Vagina (tissue), 2 donors: ENCODE measurements at regions not wholly inside any gene's neighbourhood (a gene's known extent, or its start where the extent isn't known, plus 50 kb on each side); places are given as distances from the start of the nearest gene placed in this dataset.
"Not testable (repeated sequence)": the region's sequence is repeated elsewhere in the genome, so short reads cannot be mapped to it uniquely, and the experiment has no call there.

Experiments used
- DNase-seq, 2 donors: peaks; one replicate each; pipeline ENCODE4 v3.0.0-alpha.2; 2017; ENCODE audit errors: extremely low spot score in 2 of 2
- H3K27ac ChIP-seq: fragments of 200-600 bp; sonication (generic); one replicate; pipeline ENCODE4 v1.5.1; 2019
- H3K27me3 ChIP-seq: fragments of 200-600 bp; sonication (generic); one replicate; pipeline ENCODE4 v1.5.1; 2019
- H3K36me3 ChIP-seq, 2 donors: fragments of 200-600 bp; sonication (generic); one replicate each; pipeline ENCODE4 v1.5.1; 2017 to 2019
- H3K4me1 ChIP-seq: fragments of 200-600 bp; sonication (generic); one replicate; pipeline ENCODE4 v1.5.1; 2019
- H3K4me3 ChIP-seq, 2 donors: fragments of 200-600 bp; sonication (generic); 1 replicate in 1 of 2; 2 replicates in 1 of 2; pipeline ENCODE4 v1.5.1; 2016 to 2019
- H3K9me3 ChIP-seq: fragments of 200-600 bp; sonication (generic); one replicate; pipeline ENCODE4 v1.5.1; 2019
- POLR2A ChIP-seq, 2 donors: fragments of 450-650 bp; IDR thresholded peaks; one replicate each; pipeline ENCODE4 v1.6.1; 2017; ENCODE audit warnings: antibody characterized with exemption in 2 of 2, mild to moderate bottlenecking in 2 of 2, moderate library complexity in 2 of 2
- POLR2AphosphoS5 ChIP-seq, 2 donors: sonication (generic); formaldehyde crosslinking; IDR thresholded peaks; one replicate each; pipeline ENCODE4 v1.9.0; 2017; ENCODE audit warnings: antibody characterized with exemption in 2 of 2, mild to moderate bottlenecking in 2 of 2, low read depth in 1 of 2; ENCODE audit not compliant: insufficient read depth in 1 of 2
- intact Hi-C: fragments of 100-400 bp; cut with DNase I; formaldehyde crosslinking; loops from one replicate; pipeline ENCODE4 v1.15.1; 2023
- TF ChIP-seq, protein P1 (sequence below), 3 experiments: fragments of 450-650 bp in 2 of 3; fragments of 200-600 bp in 1 of 3; sonication (generic) in 1 of 3; IDR thresholded peaks; one replicate each; pipeline ENCODE4 v1.5.1; 2017 to 2019; ENCODE audit warnings: antibody characterized with exemption in 3 of 3, mild to moderate bottlenecking in 2 of 3, moderate library complexity in 2 of 3

DNA sequence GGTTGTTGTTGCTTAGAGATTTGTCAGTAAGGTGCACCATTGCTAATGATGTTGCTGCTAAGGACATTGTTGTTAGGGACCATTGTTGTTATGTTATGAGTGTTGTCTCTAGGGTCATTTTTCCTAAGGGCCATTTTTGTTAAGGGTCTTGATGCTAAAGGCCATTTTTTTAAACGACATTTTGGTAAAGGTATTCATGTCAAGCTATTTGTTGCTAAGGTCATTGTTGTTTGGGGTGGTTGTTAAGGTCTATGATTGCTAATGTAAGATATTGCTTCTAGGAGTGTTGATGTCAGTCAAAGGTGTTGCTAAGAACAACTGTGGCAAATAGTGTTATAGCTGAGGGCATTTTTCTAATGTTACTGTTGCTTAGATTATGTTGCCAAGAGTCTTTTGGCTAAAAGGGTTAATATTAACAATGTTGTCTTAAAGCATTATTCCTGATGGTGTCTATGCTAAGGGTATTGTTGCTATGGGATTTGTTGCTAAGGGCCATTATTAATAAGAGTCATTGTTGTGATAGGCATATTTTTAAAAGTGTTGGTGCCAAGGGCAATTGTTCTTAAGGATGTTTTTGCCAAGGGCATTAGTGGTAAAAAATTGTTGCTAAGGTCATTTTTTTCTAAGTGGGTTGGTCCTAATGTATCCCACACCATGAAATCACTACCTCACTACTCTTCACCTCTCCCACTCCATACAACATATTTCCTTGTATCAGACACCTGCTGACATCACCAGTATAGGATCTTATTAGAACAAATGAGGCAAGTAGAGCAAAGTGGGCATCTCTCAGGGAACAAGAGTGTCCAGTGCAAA lies 56.2 kb downstream of the SPATA31A6 start:
- H3K9me3 ChIP-seq, H3K27ac ChIP-seq, H3K27me3 ChIP-seq, intact Hi-C loops, H3K4me1 ChIP-seq, H3K4me3 ChIP-seq, H3K36me3 ChIP-seq, DNase-seq: not testable (repeated sequence)

DNA sequence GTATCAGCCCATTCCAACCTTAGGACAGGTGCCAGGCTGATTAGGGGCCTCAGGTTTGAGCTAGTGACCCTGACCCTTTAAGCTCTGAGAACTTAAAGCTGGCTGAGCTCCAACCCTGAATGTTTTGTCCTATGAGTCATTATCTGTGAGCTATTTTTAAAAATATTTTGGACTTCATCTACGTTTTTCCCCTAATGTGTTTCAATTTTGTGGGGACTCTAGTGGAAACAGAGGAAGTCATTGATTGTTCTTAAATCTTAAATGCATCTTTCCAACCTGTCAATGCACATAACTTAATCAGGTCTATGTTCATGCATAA lies 56.8 kb downstream of the SPATA31A6 start:
- H3K27me3 ChIP-seq, H3K4me1 ChIP-seq, H3K27ac ChIP-seq, intact Hi-C loops, H3K4me3 ChIP-seq, H3K36me3 ChIP-seq, H3K9me3 ChIP-seq, DNase-seq: not testable (repeated sequence)

DNA sequence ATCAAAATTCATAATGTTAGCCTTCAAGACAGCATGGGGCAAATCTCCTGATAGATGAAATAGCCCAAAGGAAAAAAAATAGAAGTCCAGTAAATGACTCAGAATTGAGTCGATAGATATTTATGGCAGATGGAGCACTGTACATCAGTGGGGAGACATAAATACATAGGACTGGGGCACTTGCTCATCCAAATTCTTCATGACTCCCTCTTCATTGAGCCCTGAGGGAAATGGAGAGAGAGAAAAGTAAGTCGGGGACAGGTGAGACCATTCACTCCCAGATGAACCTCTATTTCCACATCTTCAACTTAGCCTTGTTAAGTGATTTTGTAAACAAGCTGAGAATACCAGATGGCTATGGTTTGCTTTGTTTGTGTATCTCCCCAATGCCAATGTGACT lies 59.8 kb downstream of the SPATA31A6 start:
- H3K4me1 ChIP-seq, H3K27ac ChIP-seq, H3K4me3 ChIP-seq, intact Hi-C loops, H3K36me3 ChIP-seq, H3K9me3 ChIP-seq, H3K27me3 ChIP-seq, DNase-seq: not testable (repeated sequence)

DNA sequence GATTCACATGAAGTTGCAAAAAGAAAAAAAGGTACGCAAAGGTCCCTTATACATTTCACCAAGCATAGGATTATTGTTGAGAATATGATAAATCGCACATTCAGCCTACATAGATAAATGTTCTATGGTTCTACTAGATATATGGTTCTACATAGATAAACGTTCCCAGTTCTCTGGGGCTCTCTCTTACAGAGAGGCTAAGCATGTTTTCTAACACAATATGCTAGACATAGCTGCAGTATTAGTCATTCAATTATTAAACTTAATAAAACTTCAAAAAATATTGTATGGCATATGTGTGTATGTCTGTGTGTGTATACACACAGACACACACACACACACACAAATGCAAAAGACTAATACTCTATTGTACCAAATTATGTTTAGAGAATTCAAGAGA lies 60.4 kb downstream of the SPATA31A6 start:
- H3K27me3 ChIP-seq, H3K27ac ChIP-seq, H3K9me3 ChIP-seq, H3K4me3 ChIP-seq, intact Hi-C loops, H3K36me3 ChIP-seq, H3K4me1 ChIP-seq, DNase-seq: not testable (repeated sequence)

DNA sequence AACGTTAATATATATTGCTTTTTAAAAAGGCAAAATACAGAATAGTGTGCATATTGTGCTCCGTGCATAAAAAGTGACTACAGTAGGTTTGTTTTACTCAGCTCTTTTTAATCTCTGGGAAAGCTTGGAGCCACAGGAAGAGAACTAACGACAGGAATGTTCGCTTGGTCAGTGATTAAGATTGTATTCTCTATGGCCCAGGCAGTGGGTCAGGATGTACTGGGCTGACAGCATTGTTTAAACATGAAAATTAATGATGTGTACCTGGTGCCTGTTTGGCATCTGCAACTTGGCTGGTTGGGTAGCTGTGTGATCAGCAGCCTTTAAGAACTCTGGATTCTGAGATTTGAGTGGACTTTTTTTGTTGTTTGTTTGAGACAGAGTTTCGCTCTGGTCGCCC lies 85.3 kb downstream of the SPATA31A6 start:
- H3K4me1 ChIP-seq, H3K27me3 ChIP-seq, DNase-seq, H3K27ac ChIP-seq, H3K9me3 ChIP-seq, H3K36me3 ChIP-seq, intact Hi-C loops, H3K4me3 ChIP-seq: not testable (repeated sequence)

DNA sequence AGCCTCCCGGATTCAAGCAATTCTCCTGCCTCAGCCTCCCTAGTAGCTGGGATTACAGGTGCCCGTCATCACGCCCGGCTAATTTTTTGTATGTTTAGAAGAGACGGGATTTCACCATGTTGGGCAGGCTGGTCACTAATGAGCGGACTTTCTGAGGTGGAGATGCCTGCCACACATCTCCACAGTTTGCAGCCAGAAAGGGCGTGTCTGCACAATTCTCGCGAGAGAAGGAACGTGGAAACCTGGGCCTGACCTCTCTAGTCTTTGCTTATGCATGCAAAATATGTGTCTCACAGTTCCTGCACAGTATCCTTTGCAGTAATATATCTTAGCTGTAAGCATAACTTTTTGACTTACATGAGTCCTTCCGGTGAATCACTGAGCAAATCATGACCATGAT lies 85.7 kb downstream of the SPATA31A6 start:
- H3K27ac ChIP-seq, H3K4me3 ChIP-seq, H3K9me3 ChIP-seq, H3K36me3 ChIP-seq, DNase-seq, H3K27me3 ChIP-seq, intact Hi-C loops, H3K4me1 ChIP-seq: not testable (repeated sequence)

DNA sequence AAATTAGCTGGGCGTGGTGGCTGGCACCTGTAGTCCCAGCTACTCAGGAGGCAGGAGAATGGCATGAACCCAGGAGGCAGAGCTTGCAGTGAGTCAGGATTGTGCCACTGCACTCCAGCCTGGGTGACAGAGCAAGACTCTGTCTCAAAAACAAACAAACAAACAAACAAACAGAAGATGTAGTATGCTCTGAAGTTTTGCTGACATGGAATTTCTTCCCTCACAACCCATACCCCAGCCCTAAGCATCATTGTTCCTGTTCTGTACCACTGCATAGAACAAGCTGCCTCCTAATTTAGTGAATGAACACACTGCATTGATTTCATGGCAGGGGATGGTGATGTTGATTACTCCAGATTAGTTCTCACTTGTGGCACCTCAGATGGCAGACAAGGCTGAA lies 89.7 kb downstream of the SPATA31A6 start:
- H3K27me3 ChIP-seq, H3K4me3 ChIP-seq, H3K27ac ChIP-seq, H3K9me3 ChIP-seq, H3K4me1 ChIP-seq, intact Hi-C loops, H3K36me3 ChIP-seq, DNase-seq: not testable (repeated sequence)

DNA sequence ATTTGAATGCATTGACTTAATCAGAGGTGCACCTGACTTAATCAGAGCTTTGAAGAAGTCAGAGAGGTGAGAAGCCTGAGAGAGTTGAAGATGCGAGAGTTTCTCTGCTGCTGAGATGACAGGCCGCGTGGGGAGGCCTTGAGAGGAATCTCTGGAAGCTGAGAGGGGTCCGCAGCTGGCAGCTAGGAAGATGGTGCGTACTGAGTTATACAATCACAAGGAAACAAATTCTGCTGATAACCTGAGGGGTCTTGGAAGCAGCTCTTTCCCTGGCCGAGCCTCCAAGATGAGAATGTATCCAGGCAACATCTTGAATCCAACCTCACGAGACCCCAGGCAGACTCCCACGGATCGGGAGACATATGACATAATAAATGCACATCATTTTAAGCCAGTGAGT lies 91.7 kb downstream of the SPATA31A6 start:
- no peak overlapping the region for H3K27ac ChIP-seq
- no peak for DNase-seq

DNA sequence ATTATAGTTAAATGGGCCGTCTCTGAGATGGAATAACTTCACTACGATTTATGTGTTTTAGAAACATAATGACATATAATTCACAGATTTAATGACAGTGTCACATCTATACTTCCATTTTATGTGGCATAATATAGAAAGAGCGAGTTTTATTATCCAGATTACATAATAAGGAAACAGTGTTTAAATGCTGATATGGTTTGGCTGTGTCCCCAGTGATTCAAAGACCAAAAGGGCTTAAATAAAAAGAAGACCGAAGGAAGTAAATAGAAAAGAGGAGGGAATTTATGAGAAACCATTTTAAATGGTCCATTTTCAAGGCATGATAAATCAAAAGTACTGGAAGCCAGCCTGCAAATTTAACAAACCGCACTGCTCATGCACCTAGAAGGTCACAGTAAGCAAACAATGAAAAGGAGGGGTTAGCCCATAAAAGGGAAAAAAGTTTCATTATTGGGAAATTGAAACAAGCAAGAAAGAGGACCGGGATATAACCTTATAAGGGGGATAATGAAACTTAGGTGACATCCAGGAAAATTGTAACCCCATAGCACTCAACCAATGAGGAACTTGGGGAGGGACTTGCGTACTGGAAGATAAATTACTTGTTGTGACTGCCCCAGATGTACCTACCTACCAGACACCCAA lies 99.2 kb downstream of the SPATA31A6 start:
- H3K9me3 ChIP-seq, H3K4me3 ChIP-seq, H3K27ac ChIP-seq, H3K36me3 ChIP-seq, H3K27me3 ChIP-seq, intact Hi-C loops, DNase-seq, H3K4me1 ChIP-seq: not testable (repeated sequence)

More for the DNA sequence above, 91.7 kb downstream of the SPATA31A6 start:
- TF ChIP-seq POLR2A (IDR thresholded peaks at IDR 0.05) = no peak
- TF ChIP-seq, protein P1, sequence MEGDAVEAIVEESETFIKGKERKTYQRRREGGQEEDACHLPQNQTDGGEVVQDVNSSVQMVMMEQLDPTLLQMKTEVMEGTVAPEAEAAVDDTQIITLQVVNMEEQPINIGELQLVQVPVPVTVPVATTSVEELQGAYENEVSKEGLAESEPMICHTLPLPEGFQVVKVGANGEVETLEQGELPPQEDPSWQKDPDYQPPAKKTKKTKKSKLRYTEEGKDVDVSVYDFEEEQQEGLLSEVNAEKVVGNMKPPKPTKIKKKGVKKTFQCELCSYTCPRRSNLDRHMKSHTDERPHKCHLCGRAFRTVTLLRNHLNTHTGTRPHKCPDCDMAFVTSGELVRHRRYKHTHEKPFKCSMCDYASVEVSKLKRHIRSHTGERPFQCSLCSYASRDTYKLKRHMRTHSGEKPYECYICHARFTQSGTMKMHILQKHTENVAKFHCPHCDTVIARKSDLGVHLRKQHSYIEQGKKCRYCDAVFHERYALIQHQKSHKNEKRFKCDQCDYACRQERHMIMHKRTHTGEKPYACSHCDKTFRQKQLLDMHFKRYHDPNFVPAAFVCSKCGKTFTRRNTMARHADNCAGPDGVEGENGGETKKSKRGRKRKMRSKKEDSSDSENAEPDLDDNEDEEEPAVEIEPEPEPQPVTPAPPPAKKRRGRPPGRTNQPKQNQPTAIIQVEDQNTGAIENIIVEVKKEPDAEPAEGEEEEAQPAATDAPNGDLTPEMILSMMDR (IDR thresholded peaks at IDR 0.05) = no peak
- no peak for TF ChIP-seq POLR2AphosphoS5 (IDR thresholded peaks at IDR 0.05; ENCODE audit: insufficient read depth in 1 of 2, low read depth in 1 of 2)
- H3K4me3 ChIP-seq = no peak overlapping the region
- H3K36me3 ChIP-seq = no peaks in the 10 kb centered on the region
- H3K9me3 ChIP-seq = no peaks in the 10 kb centered on the region
- no peaks in the 10 kb centered on the region for H3K27me3 ChIP-seq
- intact Hi-C loops = no loop called here
- no peaks in the 10 kb centered on the region for H3K4me1 ChIP-seq

DNA sequence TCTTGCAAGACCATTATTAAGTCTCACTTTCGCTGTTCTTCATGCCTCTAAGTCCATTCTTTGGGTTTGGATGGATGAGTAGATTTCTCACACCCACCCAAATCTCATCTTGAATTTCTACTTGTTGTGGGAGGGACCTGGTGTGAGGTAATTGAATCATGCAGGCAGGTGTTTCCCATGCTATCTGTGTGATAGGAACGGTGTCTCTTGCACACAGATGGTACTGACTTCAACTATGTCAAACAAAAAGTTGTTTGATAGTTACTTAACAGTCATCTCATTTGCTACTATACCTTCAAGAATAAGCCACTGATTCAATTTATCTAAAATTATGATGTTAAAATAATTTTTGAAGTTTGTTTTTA lies 99.7 kb downstream of the SPATA31A6 start:
- H3K27ac ChIP-seq, H3K27me3 ChIP-seq, DNase-seq, H3K9me3 ChIP-seq, H3K36me3 ChIP-seq, H3K4me1 ChIP-seq, intact Hi-C loops, H3K4me3 ChIP-seq: not testable (repeated sequence)

DNA sequence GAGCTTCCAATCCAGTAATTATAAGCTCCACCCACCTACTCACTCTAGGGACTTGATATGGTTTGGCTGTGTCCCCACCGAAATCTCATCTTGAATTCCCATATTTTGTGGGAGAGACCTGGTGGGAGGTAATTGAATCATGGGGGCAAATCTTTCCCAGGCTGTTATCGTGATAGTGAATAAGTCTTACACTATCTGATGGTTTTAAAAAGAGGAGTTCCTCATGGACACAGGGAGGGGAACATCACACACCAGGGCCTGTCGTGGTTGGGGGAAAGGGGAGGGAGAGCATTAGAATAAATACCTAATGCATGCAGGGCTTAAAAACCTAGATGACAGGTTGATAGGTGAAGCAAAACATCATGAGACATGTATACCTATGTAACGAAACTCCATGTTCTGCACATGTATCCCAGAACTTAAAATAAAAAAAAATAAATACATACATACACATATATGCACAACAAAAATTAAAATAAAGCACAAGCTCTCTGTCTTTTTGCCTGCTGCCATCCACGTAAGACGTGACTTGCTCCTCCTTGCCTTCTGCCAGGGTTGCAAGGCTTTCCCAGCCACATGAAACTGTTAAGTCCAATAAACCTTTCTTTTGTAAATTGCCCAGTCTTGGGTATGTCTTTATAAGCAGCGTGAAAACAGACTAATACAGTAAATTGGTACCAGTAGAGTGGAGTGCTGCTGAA lies 102.8 kb downstream of the SPATA31A6 start:
- H3K9me3 ChIP-seq, H3K27ac ChIP-seq, DNase-seq, H3K4me1 ChIP-seq, H3K36me3 ChIP-seq, H3K27me3 ChIP-seq, intact Hi-C loops, H3K4me3 ChIP-seq: not testable (repeated sequence)
